ENCODE measurements at regions not wholly inside any gene's neighbourhood (a gene's known extent, or its start where the extent isn't known, plus 50 kb on each side); places are given as distances from the start of the nearest gene placed in this dataset.

- no peaks in the 10 kb centered on the region for H3K4me1 ChIP-seq (ENCODE audit: insufficient read depth, low read length, severe bottlenecking)
- no peak overlapping the region for H3K9ac ChIP-seq (ENCODE audit: low read length)
- TF ChIP-seq CTCF (IDR thresholded peaks at IDR 0.05; ENCODE audit: low read length) = no peak
- TF ChIP-seq EZH2 (IDR thresholded peaks at IDR 0.05; ENCODE audit: borderline replicate concordance, low read length) = no peak
- no peaks in the 10 kb centered on the region for H3K79me2 ChIP-seq (ENCODE audit: insufficient read depth, low read length)
- H4K20me1 ChIP-seq (ENCODE audit: insufficient read depth, low read length) = no peaks in the 10 kb centered on the region
- H3K9me3 ChIP-seq (ENCODE audit: low read length) = no peaks in the 10 kb centered on the region
- no peaks in the 10 kb centered on the region for H3K9me2 ChIP-seq (ENCODE audit: low read depth, low read length)
- no peak overlapping the region for H3K4me2 ChIP-seq (ENCODE audit: low read length)
- H2AFZ ChIP-seq (ENCODE audit: low read length) = no peak overlapping the region
- no peak overlapping the region for H3K4me3 ChIP-seq (ENCODE audit: low read depth, low read length, poor library complexity, severe bottlenecking)
- H3K27ac ChIP-seq (ENCODE audit: low read depth, low read length, poor library complexity, severe bottlenecking) = no peak overlapping the region
- no peaks in the 10 kb centered on the region for H3K36me3 ChIP-seq (ENCODE audit: insufficient read depth, low read length)
- H3K27me3 ChIP-seq (ENCODE audit: insufficient read depth, low read length) = no peaks in the 10 kb centered on the region
- H3F3A ChIP-seq (ENCODE audit: insufficient read depth, low read length) = no peaks in the 10 kb centered on the region
Observed at GRCh38 chr2:126799301-126799700, 99.4 kb upstream of the TEX51 start.

GRCh38 chr2:126801473-126801872 is 97.2 kb upstream of the TEX51 start:
- no peaks in the 10 kb centered on the region for H4K20me1 ChIP-seq (ENCODE audit: insufficient read depth, low read length)
- H2AFZ ChIP-seq (ENCODE audit: low read length) = no peak overlapping the region
- no peaks in the 10 kb centered on the region for H3K9me3 ChIP-seq (ENCODE audit: low read length)
- no peaks in the 10 kb centered on the region for H3F3A ChIP-seq (ENCODE audit: insufficient read depth, low read length)
- H3K27ac ChIP-seq (ENCODE audit: low read depth, low read length, poor library complexity, severe bottlenecking) = no peak overlapping the region
- H3K4me1 ChIP-seq (ENCODE audit: insufficient read depth, low read length, severe bottlenecking) = no peaks in the 10 kb centered on the region
- H3K9me2 ChIP-seq (ENCODE audit: low read depth, low read length) = no peaks in the 10 kb centered on the region
- H3K4me3 ChIP-seq (ENCODE audit: low read depth, low read length, poor library complexity, severe bottlenecking) = no peak overlapping the region
- no peaks in the 10 kb centered on the region for H3K79me2 ChIP-seq (ENCODE audit: insufficient read depth, low read length)
- H3K9ac ChIP-seq (ENCODE audit: low read length) = no peak overlapping the region
- TF ChIP-seq CTCF (IDR thresholded peaks at IDR 0.05; ENCODE audit: low read length) (no peak), EZH2 (IDR thresholded peaks at IDR 0.05; ENCODE audit: borderline replicate concordance, low read length) (no peak)
- no peak overlapping the region for H3K4me2 ChIP-seq (ENCODE audit: low read length)
- no peaks in the 10 kb centered on the region for H3K36me3 ChIP-seq (ENCODE audit: insufficient read depth, low read length)
- no peaks in the 10 kb centered on the region for H3K27me3 ChIP-seq (ENCODE audit: insufficient read depth, low read length)

- Histone ChIP-seq H3K4me1 (ENCODE audit: insufficient read depth, low read length, severe bottlenecking) (no peaks in the 10 kb centered on the region), H3K4me3 (ENCODE audit: low read depth, low read length, poor library complexity, severe bottlenecking) (no peak overlapping the region), H4K20me1 (ENCODE audit: insufficient read depth, low read length) (no peaks in the 10 kb centered on the region), H3K36me3 (ENCODE audit: insufficient read depth, low read length) (no peaks in the 10 kb centered on the region), H3K9me3 (ENCODE audit: low read length) (no peaks in the 10 kb centered on the region), H3K9me2 (ENCODE audit: low read depth, low read length) (no peaks in the 10 kb centered on the region), H3K4me2 (ENCODE audit: low read length) (no peak overlapping the region), H3K79me2 (ENCODE audit: insufficient read depth, low read length) (no peaks in the 10 kb centered on the region), H3K27ac (ENCODE audit: low read depth, low read length, poor library complexity, severe bottlenecking) (no peak overlapping the region), H3K9ac (ENCODE audit: low read length) (no peak overlapping the region), H3K27me3 (ENCODE audit: insufficient read depth, low read length) (no peaks in the 10 kb centered on the region), H2AFZ (ENCODE audit: low read length) (no peak overlapping the region), H3F3A (ENCODE audit: insufficient read depth, low read length) (no peaks in the 10 kb centered on the region)
- TF ChIP-seq EZH2 (IDR thresholded peaks at IDR 0.05; ENCODE audit: borderline replicate concordance, low read length) (no peak), CTCF (IDR thresholded peaks at IDR 0.05; ENCODE audit: low read length) (no peak)
Observed at GRCh38 chr2:126802316-126802715, 96.4 kb upstream of the TEX51 start.

Measured in OCI-LY1 (cell line).